ENCODE measurements at regions not wholly inside any gene's neighbourhood (a gene's known extent, or its start where the extent isn't known, plus 50 kb on each side); places are given as distances from the start of the nearest gene placed in this dataset.
A peak's percentile ranks its signal among the peaks of the same experiment; 100 is the strongest.
"Not testable (repeated sequence)": the region's sequence is repeated elsewhere in the genome, so short reads cannot be mapped to it uniquely, and the experiment has no call there.

DNA sequence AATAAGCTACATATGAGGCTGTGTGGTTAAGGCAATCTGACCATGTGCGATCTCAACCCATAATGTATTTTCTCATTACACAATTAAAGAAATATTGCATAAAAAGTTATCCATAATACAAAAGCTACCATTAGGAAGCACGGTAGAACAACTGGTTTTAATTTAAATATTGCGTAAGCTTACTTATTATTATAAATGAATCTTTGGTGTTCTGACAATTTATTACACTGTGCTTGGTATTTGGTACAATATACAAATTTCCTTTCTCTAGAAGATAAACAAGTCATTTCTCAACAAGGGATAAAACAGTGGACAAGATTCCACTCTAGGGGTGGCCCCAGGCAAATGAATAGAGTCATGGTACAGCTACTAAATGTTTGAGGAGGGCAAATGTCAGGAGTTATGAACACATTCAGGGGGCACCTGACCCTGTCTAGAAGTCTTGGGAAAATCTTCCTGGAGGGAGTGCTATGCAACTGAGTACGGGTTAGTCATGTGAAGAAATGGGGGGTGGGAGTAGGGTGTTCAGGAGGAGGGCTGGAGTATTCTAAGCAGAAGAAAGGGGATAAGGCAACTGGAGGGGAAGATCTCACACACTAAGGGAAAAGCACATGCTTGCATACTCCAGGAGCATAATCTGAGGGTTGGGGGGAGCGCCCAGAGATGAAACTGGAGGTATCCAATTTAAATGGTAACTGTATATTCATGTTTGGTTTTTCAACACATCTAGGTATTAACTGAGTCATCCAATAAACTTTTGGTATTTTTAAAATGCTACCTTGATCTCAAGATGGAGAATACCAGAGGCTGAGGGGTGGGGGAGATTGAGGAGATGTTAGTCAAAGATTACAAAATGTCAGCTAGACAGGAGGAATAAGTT is 296.9 kb upstream of the SGK1 start:
- no peak for DNase-seq (ENCODE audit: extremely low read depth in 1 of 4, low spot score in 3 of 4)
- H3K36me3 ChIP-seq (ENCODE audit: control insufficient read depth, insufficient read depth, low read length): no peaks in the 10 kb centered on the region
- WGBS (ENCODE audit: insufficient coverage, low coverage, missing lambda C conversion rate): 27% methylated on average over 5 of the region's 5 CpGs
- CTCF ChIA-PET (ENCODE audit: low intra/inter-chr PET ratio): no interaction called here
- no peak overlapping the region for H3K4me3 ChIP-seq
- no peak overlapping the region for H3K27ac ChIP-seq (ENCODE audit: extremely low read depth, low read depth, low read length)
- no peak overlapping the region for H2AFZ ChIP-seq (ENCODE audit: low read depth, low read length)
- no TSS peak for BruUV-seq (replicated peaks)
- no peak for FAIRE-seq
- TF ChIP-seq CEBPB (tag; IDR thresholded peaks at IDR 0.05): peak; percentile 82
- TF ChIP-seq CEBPG (CRISPR knock-in tag; IDR thresholded peaks at IDR 0.05): no peak
- peak; percentile 24 to 81; a peak in 3 of 4 replicates for TF ChIP-seq CEBPG (tag; conservative IDR thresholded peaks at IDR 0.05 in 1 of 2, IDR thresholded peaks at IDR 0.05 in 1 of 2)
- TF ChIP-seq ZNF175 (CRISPR knock-in tag; IDR thresholded peaks at IDR 0.05; ENCODE audit: low read depth): no peak
- no peak for TF ChIP-seq ZBTB33 (CRISPR knock-in tag; IDR thresholded peaks at IDR 0.05)
- H3K27me3 ChIP-seq (ENCODE audit: control insufficient read depth in 2 of 2, insufficient read depth in 2 of 2, low read length in 2 of 2): peaks cover 6 to 8% of the 10 kb centered on the region in 2 experiments; a peak in 4 of 5 replicates
- no peak overlapping the region for H3K9ac ChIP-seq (ENCODE audit: insufficient read depth in 1 of 2, low read depth in 2 of 2, low read length in 2 of 2)
- no peaks in the 10 kb centered on the region for H4K20me1 ChIP-seq (replicated peaks; ENCODE audit: control insufficient read depth, insufficient read depth, low read length)
- intact Hi-C loops (cut with micrococcal nuclease): no loop called here
- no peak for ATAC-seq
- in situ Hi-C loops (cut with MboI): no loop called here
- no peaks in the 10 kb centered on the region for H3K79me2 ChIP-seq (ENCODE audit: control insufficient read depth, insufficient read depth, low read length)
- H3K4me2 ChIP-seq (ENCODE audit: insufficient read depth, low read length): no peak overlapping the region
- no peaks in the 10 kb centered on the region for H3K9me3 ChIP-seq (replicated peaks; ENCODE audit: control insufficient read depth, insufficient read depth, low read depth, low read length)
- no peaks in the 10 kb centered on the region for H3K9me1 ChIP-seq (ENCODE audit: control insufficient read depth, insufficient read depth, low read length)
- no peaks in the 10 kb centered on the region for H3K4me1 ChIP-seq (replicated peaks in 1 of 2; ENCODE audit: control insufficient read depth in 2 of 2, insufficient read depth in 2 of 2, low read length in 2 of 2)
- POLR2A ChIA-PET: no interaction called here

DNA sequence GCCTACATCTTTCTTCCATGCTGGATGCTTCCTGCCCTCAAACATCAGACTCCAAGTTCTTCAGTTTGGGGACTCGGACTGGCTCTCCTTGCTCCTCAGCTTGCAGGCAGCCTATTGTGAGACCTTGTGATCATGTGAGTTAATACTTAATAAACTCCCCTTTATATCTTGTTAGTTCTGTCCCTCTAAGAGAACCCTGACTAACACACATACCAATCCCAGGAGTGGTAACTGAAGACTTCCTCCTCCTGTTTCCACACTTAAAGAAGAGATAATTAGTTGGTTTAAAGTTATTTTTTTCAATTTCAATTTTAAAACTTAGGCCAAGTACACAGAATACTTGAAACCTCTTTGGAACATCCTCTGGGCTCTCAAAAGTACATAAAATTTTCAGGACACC is 294.2 kb upstream of the SGK1 start:
- WGBS (ENCODE audit: insufficient coverage, low coverage, missing lambda C conversion rate): 17% methylated on average over 1 of the region's 1 CpG
- not testable (repeated sequence) for ATAC-seq

More for the DNA sequence above, 294.2 kb upstream of the SGK1 start:
- CTCF ChIA-PET (ENCODE audit: low intra/inter-chr PET ratio); H3K9me3 ChIP-seq (replicated peaks; ENCODE audit: control insufficient read depth, insufficient read depth, low read depth, low read length); DNase-seq (ENCODE audit: extremely low read depth in 1 of 4, low spot score in 3 of 4); H3K4me3 ChIP-seq; H3K9ac ChIP-seq (ENCODE audit: insufficient read depth in 1 of 2, low read depth in 2 of 2, low read length in 2 of 2); H2AFZ ChIP-seq (ENCODE audit: low read depth, low read length); FAIRE-seq; intact Hi-C loops (cut with micrococcal nuclease); H3K36me3 ChIP-seq (ENCODE audit: control insufficient read depth, insufficient read depth, low read length); H4K20me1 ChIP-seq (replicated peaks; ENCODE audit: control insufficient read depth, insufficient read depth, low read length); H3K79me2 ChIP-seq (ENCODE audit: control insufficient read depth, insufficient read depth, low read length); H3K4me2 ChIP-seq (ENCODE audit: insufficient read depth, low read length); H3K4me1 ChIP-seq (replicated peaks in 1 of 2; ENCODE audit: control insufficient read depth in 2 of 2, insufficient read depth in 2 of 2, low read length in 2 of 2); in situ Hi-C loops (cut with MboI); BruUV-seq (replicated peaks); H3K9me1 ChIP-seq (ENCODE audit: control insufficient read depth, insufficient read depth, low read length); H3K27ac ChIP-seq (ENCODE audit: extremely low read depth, low read depth, low read length); H3K27me3 ChIP-seq (ENCODE audit: control insufficient read depth in 2 of 2, insufficient read depth in 2 of 2, low read length in 2 of 2): not testable (repeated sequence)
- POLR2A ChIA-PET: interaction anchor here (0.8 kb wide), 1 partner anchor 11 kb away, joined by 5 read pairs; no protein-coding TSS in a partner anchor
